WERI-Rb-1 (cell line): ENCODE measurements at regions not wholly inside any gene's neighbourhood (a gene's known extent, or its start where the extent isn't known, plus 50 kb on each side); places are given as distances from the start of the nearest gene placed in this dataset.

Experiments used
- DNase-seq: peaks from one replicate; pipeline ENCODE4 v3.0.0-alpha.2; 2020
- H3K27ac ChIP-seq: fragments of 250-450 bp; sonication (Bioruptor Pico); 2 replicates; pipeline ENCODE4 v1.5.1; 2020; ENCODE audit warnings: mild to moderate bottlenecking, moderate library complexity
- H3K27me3 ChIP-seq: fragments of 250-450 bp; sonication (Bioruptor Pico); 2 replicates; pipeline ENCODE4 v1.5.1; 2021; ENCODE audit warnings: mild to moderate bottlenecking, low read depth, moderate library complexity; ENCODE audit not compliant: insufficient read depth, severe bottlenecking
- H3K36me3 ChIP-seq: fragments of 250-450 bp; sonication (Bioruptor Pico); 2 replicates; pipeline ENCODE4 v1.5.1; 2020; ENCODE audit warnings: mild to moderate bottlenecking, moderate library complexity
- H3K4me3 ChIP-seq: 2 replicates; pipeline ENCODE4 v1.5.1; 2011; ENCODE audit warnings: low read depth, mild to moderate bottlenecking, control low read depth, low read length
- H3K9me3 ChIP-seq: fragments of 250-450 bp; sonication (Bioruptor Pico); 2 replicates; pipeline ENCODE4 v1.5.1; 2021; ENCODE audit warnings: mild to moderate bottlenecking, moderate library complexity; ENCODE audit not compliant: severe bottlenecking
- CTCF ChIP-seq: IDR thresholded peaks from 2 replicates; pipeline ENCODE4 v1.5.1; 2011; ENCODE audit warnings: low read depth, mild to moderate bottlenecking, control low read depth, inconsistent platforms, low read length

DNA sequence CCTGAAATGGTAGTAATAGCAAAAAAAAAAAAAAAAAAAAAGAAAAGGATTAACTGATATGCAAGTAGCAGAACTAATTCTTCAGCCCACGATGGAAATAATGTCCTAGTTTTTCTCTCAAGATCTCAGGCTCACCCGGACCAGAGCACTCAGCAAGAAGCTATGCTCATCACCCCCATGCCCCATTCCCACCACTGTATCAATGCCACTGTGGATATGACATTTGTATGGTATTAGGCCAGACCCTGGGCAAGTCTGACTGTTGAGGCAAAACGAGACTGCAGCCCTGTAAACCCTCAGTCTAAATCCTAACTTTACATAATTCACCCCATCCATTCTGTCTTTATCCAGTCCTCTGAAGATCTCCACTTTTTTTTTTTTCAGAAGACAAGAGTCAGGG, 186.1 kb upstream of the KLF14 start:
- Histone ChIP-seq H3K27me3 (no peaks in the 10 kb centered on the region), H3K4me3 (no peak overlapping the region), H3K36me3 (no peaks in the 10 kb centered on the region), H3K9me3 (no peaks in the 10 kb centered on the region), H3K27ac (no peak overlapping the region)
- TF ChIP-seq CTCF: no peak
- no peak for DNase-seq

DNA sequence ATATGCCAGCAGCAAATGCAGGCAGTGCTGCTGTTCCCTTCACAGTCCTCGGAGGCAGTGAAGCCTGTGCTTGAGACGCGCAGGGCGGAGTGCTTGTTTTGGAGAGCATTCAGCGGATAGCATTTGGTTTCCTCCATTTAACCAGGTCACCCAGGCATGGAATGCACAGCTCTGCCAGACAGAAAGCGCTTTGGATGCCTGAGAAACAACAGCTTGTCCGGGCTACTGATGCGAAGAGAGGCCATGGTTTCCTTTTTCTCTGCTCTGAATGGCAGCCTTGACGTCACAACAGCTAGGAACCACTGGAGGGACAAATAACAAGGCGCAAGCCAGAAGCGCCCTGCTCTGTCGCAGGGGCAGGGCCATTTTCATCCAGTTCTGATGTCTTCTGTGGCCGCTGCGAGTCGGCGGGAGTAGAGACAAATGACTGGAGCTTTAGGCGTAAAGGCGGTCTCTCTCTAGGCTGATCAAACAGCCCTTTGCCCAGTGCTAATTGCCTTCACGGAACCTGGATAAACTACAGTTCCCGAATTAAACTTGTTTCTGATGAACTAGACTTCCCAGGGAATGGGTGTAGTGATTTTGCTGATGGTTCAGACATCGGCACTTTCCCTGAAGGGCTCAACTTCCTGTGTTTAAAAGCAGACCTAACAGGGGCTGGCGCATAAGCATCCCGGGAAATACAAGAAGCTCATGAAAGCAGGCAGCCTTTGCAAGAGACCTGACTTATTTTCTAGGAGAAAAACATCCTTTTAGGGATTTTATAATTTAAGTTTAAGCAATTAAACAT, 187.6 kb upstream of the KLF14 start:
- H3K27me3 ChIP-seq: no peaks in the 10 kb centered on the region
- H3K9me3 ChIP-seq: no peaks in the 10 kb centered on the region
- no peak overlapping the region for H3K27ac ChIP-seq
- no peak for TF ChIP-seq CTCF
- H3K36me3 ChIP-seq: no peaks in the 10 kb centered on the region
- no peak overlapping the region for H3K4me3 ChIP-seq
- no peak for DNase-seq

GRCh38 chr7:130922206-130923112, 188.5 kb upstream of the KLF14 start:
- Histone ChIP-seq H3K27ac (no peak overlapping the region), H3K27me3 (no peaks in the 10 kb centered on the region), H3K4me3 (no peak overlapping the region), H3K36me3 (no peaks in the 10 kb centered on the region), H3K9me3 (no peaks in the 10 kb centered on the region)
- no peak for TF ChIP-seq CTCF
- no peak for DNase-seq

DNA sequence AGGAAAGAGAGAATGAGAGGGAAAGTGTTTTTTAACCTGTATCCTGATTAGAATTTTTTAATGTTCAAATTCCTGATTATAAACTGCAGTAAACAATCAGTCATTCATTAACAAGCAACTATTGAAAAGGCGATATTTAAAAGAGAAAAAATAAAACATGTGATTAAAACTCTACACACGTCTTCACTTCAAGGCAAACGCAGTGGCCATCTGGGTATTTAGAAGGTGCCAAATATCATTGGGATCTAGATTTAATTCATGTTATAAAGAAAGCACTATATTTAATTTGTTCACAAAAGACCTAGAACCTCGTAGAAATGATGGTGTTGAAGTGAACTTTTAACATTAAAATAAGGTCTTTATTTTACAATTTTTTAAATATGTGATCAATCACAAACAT, 189.4 kb upstream of the KLF14 start:
- no peak for DNase-seq
- Histone ChIP-seq H3K4me3 (no peak overlapping the region), H3K36me3 (no peaks in the 10 kb centered on the region), H3K27ac (no peak overlapping the region), H3K9me3 (no peaks in the 10 kb centered on the region), H3K27me3 (no peaks in the 10 kb centered on the region)
- no peak for TF ChIP-seq CTCF

GRCh38 chr7:130923930-130924329, 189.9 kb upstream of the KLF14 start:
- no peaks in the 10 kb centered on the region for H3K9me3 ChIP-seq
- H3K27ac ChIP-seq: no peak overlapping the region
- no peak for DNase-seq
- no peaks in the 10 kb centered on the region for H3K36me3 ChIP-seq
- no peak for TF ChIP-seq CTCF
- H3K4me3 ChIP-seq: no peak overlapping the region
- H3K27me3 ChIP-seq: no peaks in the 10 kb centered on the region
